ENCODE measurements at regions not wholly inside any gene's neighbourhood (a gene's known extent, or its start where the extent isn't known, plus 50 kb on each side); places are given as distances from the start of the nearest gene placed in this dataset.

GRCh38 chr2:177044671-177045070, 167.9 kb upstream of the HNRNPA3 start:
- Histone ChIP-seq H3K79me2 (ENCODE audit: low read depth) (no peaks in the 10 kb centered on the region), H3K27me3 (ENCODE audit: insufficient read depth, low read depth) (peaks cover 74% of the 10 kb centered on the region), H3K36me3 (ENCODE audit: low read depth) (no peaks in the 10 kb centered on the region), H4K20me1 (ENCODE audit: insufficient read depth) (no peaks in the 10 kb centered on the region), H3K4me2 (no peak overlapping the region), H3K9me2 (ENCODE audit: insufficient read depth) (no peaks in the 10 kb centered on the region), H3K27ac (no peak overlapping the region), H3F3A (ENCODE audit: insufficient read depth, low read depth) (no peaks in the 10 kb centered on the region), H2AFZ (no peak overlapping the region), H3K9me3 (ENCODE audit: insufficient read depth, low read depth) (no peaks in the 10 kb centered on the region), H3K4me3 (no peak overlapping the region), H3K4me1 (replicated peaks; ENCODE audit: insufficient read depth) (no peaks in the 10 kb centered on the region)
- DNase-seq, result no peak
- ChIA-PET POLR2A (ENCODE audit: unreplicated experiment) (no interaction called here), CTCF (no interaction called here)
- intact Hi-C loops (cut with micrococcal nuclease; ENCODE audit: unreplicated experiment), result no loop called here
- no TSS peak for BruUV-seq (replicated peaks)
- no peak for TF ChIP-seq CTCF (conservative IDR thresholded peaks at IDR 0.05)
- no peak for TF ChIP-seq EZH2 (IDR thresholded peaks at IDR 0.05; ENCODE audit: low read depth)

GRCh38 chr2:177048981-177049380, 163.6 kb upstream of the HNRNPA3 start:
- Histone ChIP-seq H3K4me3 (no peak overlapping the region), H2AFZ (no peak overlapping the region), H4K20me1 (ENCODE audit: insufficient read depth) (no peaks in the 10 kb centered on the region), H3K27ac (no peak overlapping the region), H3F3A (ENCODE audit: insufficient read depth, low read depth) (no peaks in the 10 kb centered on the region), H3K36me3 (ENCODE audit: low read depth) (no peaks in the 10 kb centered on the region), H3K79me2 (ENCODE audit: low read depth) (no peaks in the 10 kb centered on the region), H3K27me3 (ENCODE audit: insufficient read depth, low read depth) (peaks cover 33% of the 10 kb centered on the region), H3K4me1 (replicated peaks; ENCODE audit: insufficient read depth) (no peaks in the 10 kb centered on the region), H3K4me2 (no peak overlapping the region), H3K9me3 (ENCODE audit: insufficient read depth, low read depth) (no peaks in the 10 kb centered on the region), H3K9me2 (ENCODE audit: insufficient read depth) (no peaks in the 10 kb centered on the region)
- no peak for DNase-seq
- no peak for TF ChIP-seq CTCF (conservative IDR thresholded peaks at IDR 0.05)
- CTCF ChIA-PET, result no interaction called here
- POLR2A ChIA-PET (ENCODE audit: unreplicated experiment), result no interaction called here
- BruUV-seq (replicated peaks), result no TSS peak
- intact Hi-C loops (cut with micrococcal nuclease; ENCODE audit: unreplicated experiment), result no loop called here

GRCh38 chr2:177051278-177051677, 161.3 kb upstream of the HNRNPA3 start:
- BruUV-seq (replicated peaks), result no TSS peak
- intact Hi-C loops (cut with micrococcal nuclease; ENCODE audit: unreplicated experiment), result no loop called here
- TF ChIP-seq EZH2 (IDR thresholded peaks at IDR 0.05; ENCODE audit: low read depth) (no peak), CTCF (conservative IDR thresholded peaks at IDR 0.05) (no peak)
- Histone ChIP-seq H3K79me2 (ENCODE audit: low read depth) (no peaks in the 10 kb centered on the region), H4K20me1 (ENCODE audit: insufficient read depth) (no peaks in the 10 kb centered on the region), H2AFZ (no peak overlapping the region), H3K4me3 (no peak overlapping the region), H3K9me3 (ENCODE audit: insufficient read depth, low read depth) (no peaks in the 10 kb centered on the region), H3K27me3 (ENCODE audit: insufficient read depth, low read depth) (peaks cover 14% of the 10 kb centered on the region), H3K27ac (no peak overlapping the region), H3K9me2 (ENCODE audit: insufficient read depth) (no peaks in the 10 kb centered on the region), H3K4me2 (no peak overlapping the region), H3K36me3 (ENCODE audit: low read depth) (no peaks in the 10 kb centered on the region), H3K4me1 (replicated peaks; ENCODE audit: insufficient read depth) (no peaks in the 10 kb centered on the region), H3F3A (ENCODE audit: insufficient read depth, low read depth) (no peaks in the 10 kb centered on the region)
- DNase-seq, result no peak
- CTCF ChIA-PET, result interaction anchor here (0.6 kb wide), 1 partner anchor 71 kb away, joined by 3 read pairs; no protein-coding TSS in a partner anchor
- POLR2A ChIA-PET (ENCODE audit: unreplicated experiment), result no interaction called here

Measured in PC-9 (cell line).